K562 (cell line): ENCODE measurements at regions not wholly inside any gene's neighbourhood (a gene's known extent, or its start where the extent isn't known, plus 50 kb on each side); places are given as distances from the start of the nearest gene placed in this dataset.

Experiments used
- ATAC-seq: fragments of 200-7000 bp; cut with Tn5 transposase; 3 replicates; pipeline ENCODE4 v1.9.1; 2020; ENCODE audit warnings: moderate library complexity
- BruUV-seq: library from RNA; stranded (reverse); fragments of 400-500 nt; replicated peaks from 2 replicates; lab custom pipeline; 2021; lab: Mats Ljungman, UMichigan
- CTCF ChIA-PET: fragments of 300-600 bp; formaldehyde crosslinking; extraction: SDS; loops from one replicate; lab custom pipeline; 2021; ENCODE audit warnings: low intra/inter-chr PET ratio; lab: Yijun Ruan, JAX
- POLR2A ChIA-PET: fragments of 300-600, 350-650 bp; sonication (Branson Sonifier 250); formaldehyde crosslinking; extraction: SDS; loops from one replicate; lab custom pipeline; 2021; ENCODE audit warnings: antibody characterized with exemption, inconsistent platforms; lab: Yijun Ruan, JAX
- DNase-seq, 4 experiments: peaks; one replicate each; pipeline versions ENCODE4 v3.0.0 to v3.0.0-alpha.2; 2011 to 2018; ENCODE audit warnings: low spot score in 3 of 4, mixed read lengths in 3 of 4; ENCODE audit errors: extremely low read depth in 1 of 4
- FAIRE-seq: peaks from 2 replicates; lab custom pipeline; 2011; peaks lifted over from hg19 to GRCh38; lab: Jason Lieb, UNC
- H2AFZ ChIP-seq: 2 replicates; pipeline ENCODE4 v1.6.0; 2011; ENCODE audit warnings: low read depth, low read length, control low read depth, inconsistent platforms
- H3K27ac ChIP-seq: fragments of 200-600 bp; 3 replicates; pipeline ENCODE4 v1.8.0; 2011; ENCODE audit warnings: low read depth, mild to moderate bottlenecking, control low read depth, inconsistent platforms, low read length, moderate library complexity, mixed read lengths; ENCODE audit errors: extremely low read depth
- H3K27me3 ChIP-seq, 2 experiments: fragments of 300-600 bp in 1 of 2; 2 replicates in 1 of 2; 3 replicates in 1 of 2; pipeline versions ENCODE4 v1.6.0 to v1.8.0; 2011; ENCODE audit warnings: inconsistent platforms in 2 of 2, low read length in 2 of 2, mild to moderate bottlenecking in 1 of 2, mixed read lengths in 1 of 2, moderate library complexity in 1 of 2; ENCODE audit not compliant: control insufficient read depth in 2 of 2, insufficient read depth in 2 of 2
- H3K36me3 ChIP-seq: fragments of 300-600 bp; 3 replicates; pipeline ENCODE4 v1.8.0; 2011; ENCODE audit warnings: mild to moderate bottlenecking, low read length, inconsistent platforms; ENCODE audit not compliant: control insufficient read depth, insufficient read depth
- H3K4me1 ChIP-seq, 2 experiments: fragments of 200-600 bp in 1 of 2; replicated peaks in 1 of 2; 2 replicates in 1 of 2; 3 replicates in 1 of 2; pipeline versions ENCODE4 v1.5.1 to v1.8.0; 2011; ENCODE audit warnings: inconsistent platforms in 2 of 2, low read length in 2 of 2, mild to moderate bottlenecking in 1 of 2, mixed read lengths in 1 of 2, moderate library complexity in 1 of 2; ENCODE audit not compliant: control insufficient read depth in 2 of 2, insufficient read depth in 2 of 2
- H3K4me2 ChIP-seq: 2 replicates; pipeline ENCODE4 v1.6.1; 2011; ENCODE audit warnings: low read length, control low read depth, inconsistent platforms, mixed read lengths; ENCODE audit not compliant: insufficient read depth
- H3K4me3 ChIP-seq: fragments of 200-600 bp; sonication (generic), shearing (Covaris generic); 2 replicates; pipeline ENCODE4 v1.5.1; 2016; ENCODE audit warnings: control low read depth, inconsistent platforms
- H3K79me2 ChIP-seq: fragments of 200-600 bp; 3 replicates; pipeline ENCODE4 v1.8.0; 2011; ENCODE audit warnings: low read length, inconsistent platforms; ENCODE audit not compliant: control insufficient read depth, insufficient read depth
- H3K9ac ChIP-seq, 2 experiments: 2 replicates each; pipeline versions ENCODE4 v1.6.0 to v1.6.1; 2011; ENCODE audit warnings: low read depth in 2 of 2, low read length in 2 of 2, control low read depth in 1 of 2, inconsistent platforms in 1 of 2, mild to moderate bottlenecking in 1 of 2, mixed read lengths in 1 of 2; ENCODE audit not compliant: insufficient read depth in 1 of 2
- H3K9me1 ChIP-seq: one replicate; pipeline ENCODE4 v1.6.0; 2011; ENCODE audit warnings: inconsistent platforms, mild to moderate bottlenecking, low read length, moderate library complexity; ENCODE audit not compliant: control insufficient read depth, insufficient read depth
- H3K9me3 ChIP-seq: replicated peaks from 2 replicates; pipeline ENCODE4 v1.5.1; 2011; ENCODE audit warnings: low read depth, low read length, inconsistent platforms; ENCODE audit not compliant: control insufficient read depth, insufficient read depth
- H4K20me1 ChIP-seq: replicated peaks from 2 replicates; pipeline ENCODE4 v1.6.1; 2011; ENCODE audit warnings: low read length, inconsistent platforms, mixed read lengths; ENCODE audit not compliant: control insufficient read depth, insufficient read depth
- CBFA2T3 ChIP-seq: fragments of 450-650 bp; IDR thresholded peaks from 2 replicates; pipeline ENCODE4 v1.6.1; 2017
- CBX1 ChIP-seq: sonication (generic); IDR thresholded peaks from 2 replicates; pipeline ENCODE4 v1.6.1; 2016; ENCODE audit warnings: antibody characterized with exemption, low read depth, mild to moderate bottlenecking
- HDGF ChIP-seq: fragments of 450-650 bp; IDR thresholded peaks from 2 replicates; pipeline ENCODE4 v1.6.1; 2016
- HNRNPH1 ChIP-seq: fragments of 200-400 bp; formaldehyde crosslinking; optimal IDR thresholded peaks from 2 replicates; pipeline ENCODE3; 2017; ENCODE audit warnings: low read depth, mild to moderate bottlenecking, low read length, moderate library complexity
- MECOM ChIP-seq: fragments of 250-450 bp; sonication (Bioruptor Pico); IDR thresholded peaks from 2 replicates; pipeline ENCODE4 v1.8.0; 2022; ENCODE audit warnings: inconsistent platforms
- RBM34 ChIP-seq: fragments of 200-400 bp; formaldehyde crosslinking; IDR thresholded peaks from 2 replicates; pipeline ENCODE4 v1.6.1; 2018; ENCODE audit warnings: low read length, borderline replicate concordance; ENCODE audit not compliant: insufficient read depth
- SMARCA5 ChIP-seq: fragments of 450-650 bp; IDR thresholded peaks from 2 replicates; pipeline ENCODE4 v1.6.1; 2016
- SREBF2 ChIP-seq: sonication (generic); formaldehyde crosslinking; IDR thresholded peaks from 2 replicates; pipeline ENCODE4 v1.4.0; 2020; ENCODE audit warnings: mild to moderate bottlenecking, missing genetic modification reagents
- TBP ChIP-seq: optimal IDR thresholded peaks from 2 replicates; pipeline ENCODE3; 2011; ENCODE audit warnings: low read depth, low read length, improper control_type of control experiment
- ZC3H4 ChIP-seq: sonication (generic); formaldehyde crosslinking; IDR thresholded peaks from 2 replicates; pipeline ENCODE4 v1.9.0; 2021; ENCODE audit warnings: missing genetic modification reagents, borderline replicate concordance
- WGBS: fragments of 100-300 bp; shearing (Covaris generic); methylation state at CpG from one replicate; pipeline ENCODE4 v1.1.6; 2016; ENCODE audit warnings: low coverage, mixed read lengths; ENCODE audit not compliant: insufficient coverage; ENCODE audit errors: missing lambda C conversion rate; 5-methylcytosine and 5-hydroxymethylcytosine counted together
- in situ Hi-C: fragments of 300-500 bp; cut with MboI; formaldehyde crosslinking; loops from 4 replicates; pipeline ENCODE4 v1.15.0; 2018; ENCODE audit warnings: inconsistent platforms, mixed read lengths
- intact Hi-C: fragments of 100-400 bp; cut with micrococcal nuclease; formaldehyde crosslinking; loops from 2 replicates; pipeline ENCODE4 v1.14.2; 2022
- TF ChIP-seq, protein P1 (sequence below), 2 experiments: fragments of 450-650 bp in 1 of 2; sonication (generic) in 1 of 2; formaldehyde crosslinking in 1 of 2; IDR thresholded peaks in 1 of 2; conservative IDR thresholded peaks in 1 of 2; 2 replicates each; pipeline versions ENCODE4 v1.6.1 to v1.8.1; 2016 to 2023; ENCODE audit warnings: mild to moderate bottlenecking in 2 of 2, moderate library complexity in 2 of 2, inconsistent platforms in 1 of 2, missing genetic modification reagents in 1 of 2

GRCh38 chr7:23964715-23965114 lies 254.7 kb downstream of the STK31 start:
- Histone ChIP-seq H3K9me3 (no peaks in the 10 kb centered on the region), H3K4me2 (no peak overlapping the region), H3K27me3 (peaks cover 2 to 21% of the 10 kb centered on the region in 2 experiments; a peak in 2 of 5 replicates), H2AFZ (no peak overlapping the region), H3K4me3 (no peak overlapping the region), H4K20me1 (no peaks in the 10 kb centered on the region), H3K9me1 (no peaks in the 10 kb centered on the region), H3K36me3 (no peaks in the 10 kb centered on the region), H3K27ac (no peak overlapping the region), H3K4me1 (no peaks in the 10 kb centered on the region), H3K79me2 (no peaks in the 10 kb centered on the region), H3K9ac (no peak overlapping the region)
- ATAC-seq (no peak), DNase-seq (no peak), FAIRE-seq (no peak)
- ChIA-PET POLR2A (no interaction called here), CTCF (no interaction called here)
- TF ChIP-seq ZC3H4 (CRISPR knock-in tag) (no peak), TBP (no peak), CBFA2T3 (no peak), MECOM (no peak), HDGF (no peak)
- in situ Hi-C loops (no loop called here), intact Hi-C loops (no loop called here)
- BruUV-seq, result no TSS peak
- WGBS, result under 1% methylated on average over 7 of the region's 7 CpGs

GRCh38 chr7:23965296-23965695 lies 255.3 kb downstream of the STK31 start:
- DNase-seq (no peak), ATAC-seq (no peak), FAIRE-seq (no peak)
- Histone ChIP-seq H3K9me1 (no peaks in the 10 kb centered on the region), H3K4me1 (no peaks in the 10 kb centered on the region), H3K36me3 (no peaks in the 10 kb centered on the region), H3K9me3 (no peaks in the 10 kb centered on the region), H3K4me3 (no peak overlapping the region), H3K27me3 (peaks cover 2 to 20% of the 10 kb centered on the region in 2 experiments; a peak in 2 of 5 replicates), H3K4me2 (no peak overlapping the region), H3K9ac (no peak overlapping the region), H2AFZ (no peak overlapping the region), H4K20me1 (no peaks in the 10 kb centered on the region), H3K79me2 (no peaks in the 10 kb centered on the region), H3K27ac (no peak overlapping the region)
- 1% methylated on average over 5 of the region's 5 CpGs for WGBS
- intact Hi-C loops, result no loop called here
- no TSS peak for BruUV-seq
- TF ChIP-seq CBX1 (no peak), HNRNPH1 (no peak), SMARCA5 (no peak), RBM34 (no peak), SREBF2 (CRISPR knock-in tag) (no peak)
- TF ChIP-seq, protein P1, sequence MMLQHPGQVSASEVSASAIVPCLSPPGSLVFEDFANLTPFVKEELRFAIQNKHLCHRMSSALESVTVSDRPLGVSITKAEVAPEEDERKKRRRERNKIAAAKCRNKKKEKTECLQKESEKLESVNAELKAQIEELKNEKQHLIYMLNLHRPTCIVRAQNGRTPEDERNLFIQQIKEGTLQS (IDR thresholded peaks at IDR 0.05), result no peak
- TF ChIP-seq, protein P1 (CRISPR knock-in tag; conservative IDR thresholded peaks at IDR 0.05), result no peak
- CTCF ChIA-PET, result no interaction called here
- in situ Hi-C loops, result no loop called here
- POLR2A ChIA-PET, result no interaction called here
